ENCODE measurements at regions not wholly inside any gene's neighbourhood (a gene's known extent, or its start where the extent isn't known, plus 50 kb on each side); places are given as distances from the start of the nearest gene placed in this dataset.

DNA sequence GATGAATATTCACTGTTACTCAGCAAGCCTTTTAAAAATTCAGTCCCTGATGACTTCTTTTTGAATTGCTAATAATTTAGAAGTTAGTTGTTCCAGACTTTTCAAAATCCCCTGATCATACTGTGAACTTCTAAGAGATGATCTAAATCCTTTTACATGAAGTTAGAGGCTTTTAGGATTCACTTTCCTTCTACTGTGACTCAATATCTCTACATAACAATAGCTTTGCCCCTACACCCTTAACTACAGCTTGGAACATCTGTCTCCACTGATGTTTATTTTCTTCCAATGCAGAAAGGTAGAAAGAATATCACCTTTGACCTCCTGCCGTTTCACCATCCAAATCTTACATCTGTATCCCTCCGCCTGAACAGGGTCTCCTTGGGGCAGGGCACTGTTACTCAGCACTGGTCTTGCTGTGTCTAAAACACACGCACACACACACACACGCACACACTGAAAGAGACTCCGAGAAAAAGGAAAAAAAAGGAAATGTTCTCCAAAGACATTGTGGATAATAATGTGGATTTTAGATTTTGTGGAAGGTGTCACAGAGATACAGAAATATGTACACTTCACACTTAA, 111.6 kb upstream of the GPRIN3 start:
- TF ChIP-seq PKNOX1 (IDR thresholded peaks at IDR 0.05) (no peak), BHLHE40 (IDR thresholded peaks at IDR 0.05; ENCODE audit: borderline replicate concordance) (no peak), ELF4 (IDR thresholded peaks at IDR 0.05) (no peak), TARDBP (IDR thresholded peaks at IDR 0.05) (no peak), SP1 (IDR thresholded peaks at IDR 0.05) (no peak), FOXA1 (IDR thresholded peaks at IDR 0.05) (no peak), SUZ12 (IDR thresholded peaks at IDR 0.05) (no peak), NFRKB (IDR thresholded peaks at IDR 0.05) (no peak), FOXM1 (IDR thresholded peaks at IDR 0.05; ENCODE audit: borderline replicate concordance) (no peak), L3MBTL2 (conservative IDR thresholded peaks at IDR 0.05) (no peak), HDGF (IDR thresholded peaks at IDR 0.05; ENCODE audit: borderline replicate concordance) (no peak)
